ENCODE measurements at regions not wholly inside any gene's neighbourhood (a gene's known extent, or its start where the extent isn't known, plus 50 kb on each side); places are given as distances from the start of the nearest gene placed in this dataset.

GRCh38 chr6:48915591-48915990, 547.5 kb downstream of the MMUT start:
- no peaks in the 10 kb centered on the region for H3K27me3 ChIP-seq
- H3K4me3 ChIP-seq, result no peak overlapping the region

DNA sequence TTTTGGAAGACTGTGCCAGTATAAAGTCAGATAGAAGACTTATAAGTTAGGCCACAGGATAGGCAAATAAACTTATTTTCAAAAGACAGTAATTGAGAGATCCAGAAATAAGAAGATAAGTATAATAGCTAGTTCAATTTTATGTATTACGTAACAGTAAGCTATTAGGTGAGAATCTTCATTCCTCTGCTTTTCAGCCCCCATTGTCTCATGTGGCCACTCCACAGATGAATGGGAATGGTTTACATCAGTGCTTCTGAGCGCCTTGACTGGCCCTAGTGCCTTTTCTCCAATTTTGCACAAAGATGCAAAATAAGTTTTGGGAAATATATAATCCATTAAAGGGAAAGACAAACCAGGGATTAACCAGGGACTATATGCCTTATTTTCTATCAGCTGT, 550.5 kb downstream of the MMUT start:
- H3K4me3 ChIP-seq, result no peak overlapping the region
- intact Hi-C loops (cut with DNase I; ENCODE audit: low total_unique reads), result no loop called here
- no peak for TF ChIP-seq POLR2A (IDR thresholded peaks at IDR 0.05)
- no peak for TF ChIP-seq CTCF (IDR thresholded peaks at IDR 0.05)
- no peaks in the 10 kb centered on the region for H3K4me1 ChIP-seq
- H3K27ac ChIP-seq, result no peak overlapping the region
- DNase-seq, result no peak
- no peaks in the 10 kb centered on the region for H3K36me3 ChIP-seq (ENCODE audit: low read depth, missing control alignments)
- no peaks in the 10 kb centered on the region for H3K27me3 ChIP-seq
- WGBS, 2 donors, result 90% methylated on average over 2 of the region's 2 CpGs
- H3K9me3 ChIP-seq, result no peaks in the 10 kb centered on the region

More at GRCh38 chr6:48915591-48915990, 547.5 kb downstream of the MMUT start:
- Histone ChIP-seq H3K36me3 (ENCODE audit: low read depth, missing control alignments) (no peaks in the 10 kb centered on the region), H3K27ac (no peak overlapping the region), H3K4me1 (no peaks in the 10 kb centered on the region), H3K9me3 (no peaks in the 10 kb centered on the region)
- intact Hi-C loops (cut with DNase I; ENCODE audit: low total_unique reads), result no loop called here
- DNase-seq, result no peak
- no peak for TF ChIP-seq POLR2A (IDR thresholded peaks at IDR 0.05)
- no peak for TF ChIP-seq CTCF (IDR thresholded peaks at IDR 0.05)

- intact Hi-C loops (cut with DNase I; ENCODE audit: low total_unique reads), result no loop called here
- DNase-seq, result no peak
- TF ChIP-seq CTCF (IDR thresholded peaks at IDR 0.05) (no peak), POLR2A (IDR thresholded peaks at IDR 0.05) (no peak)
These were observed 558.2 kb downstream of the MMUT start for GRCh38 chr6:48904809-48905208.

DNA sequence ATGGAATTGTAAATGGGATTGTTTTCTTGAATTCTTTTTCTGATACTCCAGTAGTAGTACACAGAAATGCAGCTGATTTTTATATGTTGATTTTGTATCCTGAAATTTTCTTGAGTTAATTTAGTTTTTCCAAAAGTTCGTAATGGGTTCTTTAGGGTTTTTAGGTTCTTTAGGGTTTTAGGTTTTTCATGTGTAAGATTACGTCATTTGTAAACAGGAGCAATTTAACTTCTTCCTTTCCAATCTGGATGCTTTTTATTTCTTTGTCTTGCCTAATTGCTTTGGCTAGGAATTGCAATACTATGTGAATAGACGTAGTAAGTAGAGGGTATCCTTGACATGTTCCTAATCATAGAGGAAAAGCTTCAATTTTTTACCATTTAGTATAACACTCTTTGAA, 568.6 kb downstream of the MMUT start:
- TF ChIP-seq POLR2A (IDR thresholded peaks at IDR 0.05) (no peak), CTCF (IDR thresholded peaks at IDR 0.05) (no peak)
- no peak overlapping the region for H3K27ac ChIP-seq
- DNase-seq, result no peak
- H3K4me3 ChIP-seq, result no peak overlapping the region
- WGBS, 2 donors, result 86 to 91% methylated on average over 3 of the region's 3 CpGs
- intact Hi-C loops (cut with DNase I; ENCODE audit: low total_unique reads), result no loop called here
- no peaks in the 10 kb centered on the region for H3K4me1 ChIP-seq
- H3K27me3 ChIP-seq, result no peaks in the 10 kb centered on the region
- no peaks in the 10 kb centered on the region for H3K9me3 ChIP-seq
- H3K36me3 ChIP-seq (ENCODE audit: low read depth, missing control alignments), result no peaks in the 10 kb centered on the region

More at GRCh38 chr6:48904809-48905208, 558.2 kb downstream of the MMUT start:
- Histone ChIP-seq H3K9me3 (no peaks in the 10 kb centered on the region), H3K27ac (no peak overlapping the region), H3K4me1 (no peaks in the 10 kb centered on the region), H3K27me3 (no peaks in the 10 kb centered on the region), H3K36me3 (ENCODE audit: low read depth, missing control alignments) (no peaks in the 10 kb centered on the region), H3K4me3 (no peak overlapping the region)

- no peak for DNase-seq
- 95 to 100% methylated on average over 1 of the region's 1 CpG for WGBS, 2 donors
- intact Hi-C loops (cut with DNase I; ENCODE audit: low total_unique reads), result no loop called here
- Histone ChIP-seq H3K4me3 (no peak overlapping the region), H3K9me3 (no peaks in the 10 kb centered on the region), H3K36me3 (ENCODE audit: low read depth, missing control alignments) (no peaks in the 10 kb centered on the region), H3K4me1 (no peaks in the 10 kb centered on the region), H3K27me3 (no peaks in the 10 kb centered on the region), H3K27ac (no peak overlapping the region)
- TF ChIP-seq CTCF (IDR thresholded peaks at IDR 0.05), result no peak
These were observed 570.0 kb downstream of the MMUT start for GRCh38 chr6:48893048-48893447.

Data from testis (tissue), 2 donors.